A673 (cell line): ENCODE measurements at regions not wholly inside any gene's neighbourhood (a gene's known extent, or its start where the extent isn't known, plus 50 kb on each side); places are given as distances from the start of the nearest gene placed in this dataset.

Experiments
- CTCF ChIP-seq: fragments of 300-800, 200-600 bp; sonication (generic); conservative IDR thresholded peaks from 2 replicates; pipeline ENCODE4 v1.5.1; 2017; ENCODE audit warnings: low read depth, mild to moderate bottlenecking, antibody characterized with exemption, low read length, moderate library complexity, mixed read lengths
- EZH2 ChIP-seq: fragments of 200-600 bp; sonication (generic); IDR thresholded peaks from 2 replicates; pipeline ENCODE4 v1.6.1; 2017; ENCODE audit warnings: borderline replicate concordance, low read depth, mild to moderate bottlenecking, mixed read lengths, antibody characterized with exemption, low read length; ENCODE audit not compliant: poor library complexity, severe bottlenecking

GRCh38 chr7:84822941-84823510, 363.8 kb downstream of the SEMA3D start:
- TF ChIP-seq CTCF = no peak
- no peak for TF ChIP-seq EZH2
